ENCODE measurements at regions not wholly inside any gene's neighbourhood (a gene's known extent, or its start where the extent isn't known, plus 50 kb on each side); places are given as distances from the start of the nearest gene placed in this dataset.

DNA sequence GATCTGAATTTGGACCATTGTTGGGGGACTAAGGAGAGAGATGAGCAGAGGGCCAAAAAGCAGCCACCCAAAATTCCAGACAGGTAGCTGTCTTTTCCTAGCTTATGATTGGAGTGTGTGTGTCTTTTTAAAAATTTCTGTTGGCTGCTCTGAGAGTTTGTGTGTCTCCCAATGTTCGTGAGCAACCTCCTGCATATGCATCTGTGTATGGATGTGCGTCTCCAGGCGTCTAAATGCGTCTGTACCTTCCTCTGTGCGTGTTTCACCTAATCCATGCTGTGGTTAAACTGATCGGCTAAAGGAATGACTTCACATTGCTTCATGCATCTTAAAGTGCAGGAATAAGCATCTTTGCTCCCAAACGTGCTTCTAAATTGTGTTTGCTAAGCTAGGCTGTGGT lies 65.5 kb upstream of the LAS1L start:
- H4K20me1 ChIP-seq (replicated peaks; ENCODE audit: control insufficient read depth, extremely low read depth, insufficient read depth, low read length), result no peaks in the 10 kb centered on the region
- DNase-seq (ENCODE audit: low read depth, low spot score) (no peak), FAIRE-seq (no peak)
- H3K4me1 ChIP-seq (ENCODE audit: control insufficient read depth, extremely low read depth, insufficient read depth, low read length), result peaks cover 51% of the 10 kb centered on the region
- H3K9ac ChIP-seq (replicated peaks; ENCODE audit: extremely low read depth, insufficient read depth, low read length), result no peak overlapping the region
- H3K27ac ChIP-seq (ENCODE audit: insufficient read depth, low read depth, low read length), result peak overlapping the region; percentile 96
- H3K79me2 ChIP-seq (ENCODE audit: control insufficient read depth, insufficient read depth, low read length), result peaks cover 7% of the 10 kb centered on the region
- ChIA-PET POLR2A (interaction anchor here (1.1 kb wide), 1 partner anchor 98 kb away, joined by 3 read pairs; no protein-coding TSS in a partner anchor), CTCF (interaction anchor here (1.2 to 1.8 kb wide), 3 partner anchors 67 to 121 kb away, joined by 3 to 8 read pairs (median 5); partner anchors contain the start of gene MSN)
- H2AFZ ChIP-seq (ENCODE audit: low read depth, low read length), result no peak overlapping the region
- no peak overlapping the region for H3K4me3 ChIP-seq (replicated peaks in 1 of 3; ENCODE audit: insufficient read depth in 1 of 3, low read depth in 1 of 3, low read length in 3 of 3)
- no peaks in the 10 kb centered on the region for H3K27me3 ChIP-seq (ENCODE audit: control insufficient read depth in 2 of 2, insufficient read depth in 2 of 2, low read length in 2 of 2)
- H3K9me3 ChIP-seq (replicated peaks; ENCODE audit: control insufficient read depth, insufficient read depth, low read length), result no peaks in the 10 kb centered on the region
- no TSS peak for BruUV-seq (replicated peaks)
- dilution Hi-C loops (cut with MboI; ENCODE audit: extremely low pct_ligation_motif_present, low sequenced_read_pairs) (no loop called here), intact Hi-C loops (cut with micrococcal nuclease) (no loop called here)
- TF ChIP-seq MYC (IDR thresholded peaks at IDR 0.05; ENCODE audit: low read depth, low read length) (no peak), JUN (IDR thresholded peaks at IDR 0.05; ENCODE audit: borderline replicate concordance, insufficient read depth, insufficient read length, low read depth) (no peak), POLR2AphosphoS5 (IDR thresholded peaks at IDR 0.05; ENCODE audit: insufficient read depth, low read depth, low read length) (no peak), EZH2 (IDR thresholded peaks at IDR 0.05; ENCODE audit: borderline replicate concordance, low read depth, low read length, severe bottlenecking) (no peak), CTCF (IDR thresholded peaks at IDR 0.05; ENCODE audit: extremely low read depth in 1 of 2, insufficient read depth in 1 of 2, low read depth in 1 of 2, low read length in 2 of 2) (no peak)
- no peaks in the 10 kb centered on the region for H3K9me1 ChIP-seq (replicated peaks; ENCODE audit: control insufficient read depth, extremely low read depth, insufficient read depth, low read length)
- H3K36me3 ChIP-seq (ENCODE audit: control insufficient read depth in 2 of 2, extremely low read depth in 1 of 2, insufficient read depth in 2 of 2, low read length in 2 of 2), result no peaks in the 10 kb centered on the region
- H3K4me2 ChIP-seq (ENCODE audit: insufficient read depth, low read length), result peak overlapping the region; percentile 17
